Stimulated activated naive CD8-positive, alpha-beta T cell treated with anti-CD3 and anti-CD28 coated beads, Interleukin-15, amount 100 ng/mL, for 72 hours (primary cell): ENCODE measurements at regions not wholly inside any gene's neighbourhood (a gene's known extent, or its start where the extent isn't known, plus 50 kb on each side); places are given as distances from the start of the nearest gene placed in this dataset.
"Not testable (repeated sequence)": the region's sequence is repeated elsewhere in the genome, so short reads cannot be mapped to it uniquely, and the experiment has no call there.

Source experiments
- ATAC-seq: fragments of 150-1000 bp; cut with Tn5 transposase; 2 replicates; pipeline ENCODE4 v1.10.0; 2021; ENCODE audit warnings: mild to moderate bottlenecking, moderate library complexity
- DNase-seq, 2 donors: peaks; one replicate each; pipeline ENCODE4 v3.0.0; 2021 to 2022
- H3K27ac Mint-ChIP-seq, 2 donors: one replicate each; pipeline ENCODE4 v1.8.0; 2022; ENCODE audit warnings: mild to moderate bottlenecking in 2 of 2, mixed read lengths in 2 of 2, moderate library complexity in 2 of 2
- H3K27me3 Mint-ChIP-seq: one replicate; pipeline ENCODE4 v1.8.0; 2022; ENCODE audit warnings: mixed read lengths
- H3K4me1 Mint-ChIP-seq: one replicate; pipeline ENCODE4 v1.8.0; 2022; ENCODE audit warnings: mild to moderate bottlenecking, mixed read lengths
- H3K4me3 Mint-ChIP-seq, 2 donors: one replicate each; pipeline ENCODE4 v1.8.0; 2022; ENCODE audit warnings: mild to moderate bottlenecking in 2 of 2, mixed read lengths in 2 of 2, moderate library complexity in 1 of 2
- H3K9me3 Mint-ChIP-seq, 2 donors: one replicate each; pipeline ENCODE4 v1.8.0; 2022; ENCODE audit warnings: mixed read lengths in 2 of 2

DNA sequence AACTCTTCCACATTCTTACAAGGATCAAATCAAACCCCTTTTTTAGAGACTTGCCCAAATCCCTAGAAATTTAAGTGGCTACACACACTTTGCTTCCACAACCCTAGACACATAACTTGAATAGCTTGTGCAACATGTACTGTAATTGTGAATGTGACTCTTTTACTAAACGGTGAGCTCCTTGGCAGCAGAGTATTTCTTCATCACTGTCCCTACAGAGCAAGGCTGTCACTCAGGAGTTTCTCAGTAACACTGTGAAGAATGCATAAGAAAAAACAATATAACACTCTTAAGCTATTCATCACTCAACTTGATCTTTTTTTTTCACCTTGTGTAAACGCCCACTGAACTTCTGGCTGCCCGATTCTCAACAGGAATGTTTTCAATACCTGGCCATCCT, 53.8 kb upstream of the ADAMTS18 start:
- ATAC-seq (no peak), DNase-seq (no peak)
- Mint-ChIP-seq H3K27me3 (peaks cover 17% of the 10 kb centered on the region), H3K9me3 (peaks cover 8 to 13% of the 10 kb centered on the region in 2 donors), H3K27ac (peak overlapping the region in 1 of 2 donors; percentile 57), H3K4me1 (no peaks in the 10 kb centered on the region), H3K4me3 (no peak overlapping the region)

DNA sequence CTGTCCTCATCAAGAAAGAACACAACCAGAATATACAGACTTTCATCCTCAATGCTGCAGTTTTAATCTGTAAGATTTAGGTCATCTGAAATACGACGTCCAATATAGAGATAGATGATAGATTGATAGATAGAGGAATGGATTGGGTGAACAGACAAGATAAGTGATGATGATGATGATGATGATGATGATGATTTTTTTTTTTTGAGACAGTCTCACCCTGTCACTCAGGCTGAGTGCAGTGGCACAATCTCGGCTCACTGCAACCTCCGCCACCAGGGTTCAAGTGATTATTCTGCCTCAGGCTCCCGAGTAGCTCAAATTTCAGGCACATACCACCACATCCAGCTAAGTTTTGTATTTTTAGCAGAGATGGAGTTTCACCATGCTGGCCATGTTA, 56.3 kb upstream of the ADAMTS18 start:
- Mint-ChIP-seq H3K9me3 (peaks cover 8 to 13% of the 10 kb centered on the region in 2 donors), H3K4me1 (no peaks in the 10 kb centered on the region), H3K4me3 (no peak overlapping the region), H3K27ac (no peak overlapping the region), H3K27me3 (peaks cover 9% of the 10 kb centered on the region)
- DNase-seq (no peak), ATAC-seq (no peak)

DNA sequence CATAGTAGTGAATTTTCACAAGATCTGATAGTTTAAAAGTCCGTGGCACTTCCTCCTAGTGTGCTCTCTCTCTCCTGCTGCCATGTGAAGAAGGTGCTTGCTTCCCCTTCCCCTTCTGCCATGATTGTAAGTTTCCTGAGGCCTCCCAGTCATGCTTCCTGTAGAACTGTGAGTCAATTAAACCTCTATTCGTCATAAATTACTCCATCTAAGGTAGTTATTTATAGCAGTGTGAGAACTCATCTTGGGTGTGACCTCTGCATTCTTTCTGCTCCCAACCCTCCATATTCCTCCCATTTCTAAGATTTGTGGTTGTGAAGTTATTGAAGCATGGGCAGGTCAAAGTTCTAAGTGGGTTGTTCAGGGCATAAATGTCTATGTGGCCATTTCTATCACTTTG, 62.1 kb upstream of the ADAMTS18 start:
- DNase-seq = no peak
- Mint-ChIP-seq H3K27me3 (no peaks in the 10 kb centered on the region), H3K4me3 (no peak overlapping the region), H3K9me3 (peaks cover 0 to 6% of the 10 kb centered on the region in 2 donors), H3K4me1 (no peaks in the 10 kb centered on the region), H3K27ac (no peak overlapping the region)
- no peak for ATAC-seq

DNA sequence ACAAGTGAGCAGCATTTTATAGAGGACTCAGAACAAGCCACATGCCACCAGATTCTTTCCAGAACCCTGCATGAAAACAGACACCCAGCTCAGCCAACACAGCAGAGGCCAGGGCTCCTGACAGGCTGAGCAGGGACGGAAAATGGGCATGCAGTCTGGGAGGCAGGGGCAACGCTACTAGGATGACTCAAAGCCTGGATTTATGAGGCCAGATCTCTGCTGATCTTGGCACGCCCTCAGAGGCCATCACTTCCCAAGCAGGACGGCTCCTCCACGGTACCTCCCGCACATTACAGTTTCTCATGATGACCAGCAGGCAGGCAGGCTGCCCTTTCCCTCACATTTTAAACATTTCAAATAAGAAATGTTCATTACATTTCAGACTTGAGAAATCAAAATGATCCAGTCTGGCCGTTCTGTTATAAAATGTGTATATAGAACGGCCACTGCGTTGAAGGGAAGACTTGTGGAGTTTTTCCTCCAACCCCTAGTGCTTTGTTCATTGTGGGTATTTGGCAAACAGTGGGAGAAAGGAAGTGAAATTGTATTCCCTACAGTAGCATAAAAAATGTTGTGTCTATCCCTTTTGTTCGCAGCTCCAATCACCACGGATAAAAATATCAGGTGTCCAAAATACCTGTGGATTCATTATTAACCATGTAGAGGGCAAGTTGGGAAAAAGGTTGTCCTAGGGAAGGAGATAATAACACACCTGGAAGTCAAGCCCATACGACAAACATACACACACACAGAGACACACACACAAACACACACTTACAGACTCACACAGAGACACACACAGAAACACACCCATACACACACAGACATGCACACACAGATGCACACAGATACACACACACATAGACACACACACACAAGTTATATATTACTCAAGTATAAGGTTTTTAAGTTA, 64.8 kb upstream of the ADAMTS18 start:
- H3K4me3 Mint-ChIP-seq = no peak overlapping the region

DNA sequence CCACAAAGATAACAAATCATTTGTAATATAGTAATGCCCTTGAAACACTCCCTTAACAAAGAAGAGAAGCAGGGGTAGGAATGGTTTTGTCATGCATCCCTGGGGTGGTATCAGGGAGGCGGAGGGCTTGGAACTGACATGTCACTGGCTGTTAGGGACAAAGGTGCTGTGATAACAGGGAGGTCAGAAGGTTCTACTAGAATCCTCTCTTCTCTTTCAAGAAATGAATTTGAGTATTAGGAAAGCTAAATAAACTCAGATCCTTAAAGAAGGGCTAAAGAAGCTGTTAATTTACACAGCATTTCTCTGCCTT, 65.4 kb upstream of the ADAMTS18 start:
- H3K4me1 Mint-ChIP-seq = no peaks in the 10 kb centered on the region
- ATAC-seq (no peak), DNase-seq (no peak)
- H3K27ac Mint-ChIP-seq = no peak overlapping the region
- H3K27me3 Mint-ChIP-seq = no peaks in the 10 kb centered on the region
- H3K4me3 Mint-ChIP-seq = no peak overlapping the region
- H3K9me3 Mint-ChIP-seq = peaks cover 0 to 6% of the 10 kb centered on the region in 2 donors

More for the DNA sequence above, 64.8 kb upstream of the ADAMTS18 start:
- DNase-seq (no peak), ATAC-seq (no peak)
- H3K27ac Mint-ChIP-seq = no peak overlapping the region
- H3K27me3 Mint-ChIP-seq = no peaks in the 10 kb centered on the region
- H3K9me3 Mint-ChIP-seq = peaks cover 0 to 6% of the 10 kb centered on the region in 2 donors
- no peaks in the 10 kb centered on the region for H3K4me1 Mint-ChIP-seq

DNA sequence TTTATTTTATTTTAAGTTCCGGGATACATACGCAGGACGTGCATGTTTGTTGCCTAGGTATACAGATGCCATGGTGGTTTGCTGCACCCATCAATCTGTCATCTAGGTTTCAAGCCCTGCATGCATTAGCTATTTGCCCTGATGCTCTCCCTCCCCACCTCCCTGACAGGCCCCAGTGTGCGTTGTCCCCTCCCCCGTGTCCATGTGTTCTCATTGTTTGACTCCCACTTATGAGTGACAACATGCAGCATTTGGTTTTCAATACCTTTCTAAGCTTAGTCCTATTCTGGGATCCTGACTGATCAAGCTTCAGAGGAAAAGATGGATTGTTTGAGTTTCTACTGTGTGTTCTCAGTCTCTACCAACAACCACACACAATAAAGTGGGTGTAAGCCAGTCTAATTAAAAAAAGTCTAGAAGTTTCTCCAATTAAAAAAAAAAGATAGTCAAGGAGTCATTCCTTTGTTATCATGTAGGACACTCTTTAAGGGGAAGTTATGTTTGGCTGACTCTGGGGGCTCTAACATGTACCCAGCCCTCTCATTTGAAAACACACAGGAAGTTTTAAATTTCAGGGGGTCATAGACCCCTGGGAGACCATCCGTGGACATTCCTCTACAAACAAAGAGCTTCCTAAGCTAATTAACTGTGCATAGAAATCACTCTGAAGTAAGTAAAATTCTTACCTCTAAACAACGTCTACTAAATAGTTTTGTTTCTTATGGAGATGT, 66.3 kb upstream of the ADAMTS18 start:
- Mint-ChIP-seq H3K27ac (no peak overlapping the region), H3K27me3 (no peaks in the 10 kb centered on the region), H3K4me1 (no peaks in the 10 kb centered on the region), H3K4me3 (no peak overlapping the region), H3K9me3 (peaks cover 0 to 6% of the 10 kb centered on the region in 2 donors)
- ATAC-seq (no peak), DNase-seq (no peak)

DNA sequence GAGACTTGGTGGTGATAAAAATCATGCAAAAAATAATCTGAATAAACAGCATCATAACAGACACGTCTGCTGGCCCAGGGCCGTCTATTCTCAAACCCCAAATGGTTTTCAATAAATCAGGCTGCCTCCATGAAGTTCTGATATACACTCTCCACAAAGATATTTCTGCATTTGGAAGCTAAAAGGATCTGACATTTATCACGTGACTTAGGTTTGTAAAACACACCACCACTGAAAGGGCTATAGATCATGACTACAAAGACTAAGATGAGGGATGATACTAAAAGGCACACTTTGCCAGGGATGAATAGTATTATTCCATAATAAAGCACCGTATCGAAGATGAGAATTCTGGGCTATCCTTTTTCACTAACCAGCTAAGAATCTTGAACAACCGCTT, 67.6 kb upstream of the ADAMTS18 start:
- Mint-ChIP-seq H3K9me3 (no peaks in the 10 kb centered on the region), H3K4me3 (no peak overlapping the region), H3K27ac (no peak overlapping the region)

DNA sequence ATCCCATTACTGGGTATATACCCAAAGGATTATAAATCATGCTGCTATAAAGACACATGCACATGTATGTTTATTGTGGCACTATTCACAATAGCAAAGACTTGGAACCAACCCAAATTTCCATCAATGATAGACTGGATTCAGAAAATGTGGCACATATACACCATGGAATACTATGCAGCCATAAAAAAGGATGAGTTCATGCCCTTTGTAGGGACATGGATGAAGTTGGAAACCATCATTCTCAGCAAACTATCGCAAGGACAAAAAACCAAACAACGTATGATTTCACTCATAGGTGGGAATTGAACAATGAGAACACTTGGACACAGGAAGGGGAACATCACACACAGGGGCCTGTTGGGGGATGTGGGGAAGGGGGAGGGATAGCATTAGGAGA, 71.7 kb upstream of the ADAMTS18 start:
- not testable (repeated sequence) for H3K9me3 Mint-ChIP-seq, DNase-seq, H3K4me3 Mint-ChIP-seq, H3K27ac Mint-ChIP-seq, H3K4me1 Mint-ChIP-seq, ATAC-seq
- peaks cover 13% of the 10 kb centered on the region for H3K27me3 Mint-ChIP-seq

More for the DNA sequence above, 67.6 kb upstream of the ADAMTS18 start:
- H3K27me3 Mint-ChIP-seq = no peaks in the 10 kb centered on the region
- DNase-seq = no peak
- ATAC-seq = no peak
- no peaks in the 10 kb centered on the region for H3K4me1 Mint-ChIP-seq

DNA sequence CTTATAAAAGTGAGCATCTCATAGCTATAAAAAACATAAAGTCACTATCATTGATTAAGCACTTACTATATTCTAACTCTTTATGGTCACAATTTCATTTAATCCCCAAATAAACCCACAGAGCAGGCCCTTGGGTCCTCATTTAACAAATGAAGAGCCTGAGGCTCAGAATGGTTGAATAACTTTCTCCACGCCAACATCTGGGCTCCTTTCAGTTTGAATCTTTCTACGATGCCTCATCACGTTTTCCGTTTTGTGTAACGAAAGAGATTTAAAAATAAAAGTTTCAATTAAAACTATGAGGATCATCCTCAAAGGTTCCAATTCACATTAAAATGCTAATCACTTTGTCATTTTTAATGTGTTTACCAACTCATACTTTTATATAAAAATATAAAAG, 74.2 kb upstream of the ADAMTS18 start:
- no peak for ATAC-seq
- Mint-ChIP-seq H3K4me3 (no peak overlapping the region), H3K27ac (no peak overlapping the region), H3K27me3 (peaks cover 18% of the 10 kb centered on the region), H3K4me1 (no peaks in the 10 kb centered on the region), H3K9me3 (no peaks in the 10 kb centered on the region)
- DNase-seq = no peak

DNA sequence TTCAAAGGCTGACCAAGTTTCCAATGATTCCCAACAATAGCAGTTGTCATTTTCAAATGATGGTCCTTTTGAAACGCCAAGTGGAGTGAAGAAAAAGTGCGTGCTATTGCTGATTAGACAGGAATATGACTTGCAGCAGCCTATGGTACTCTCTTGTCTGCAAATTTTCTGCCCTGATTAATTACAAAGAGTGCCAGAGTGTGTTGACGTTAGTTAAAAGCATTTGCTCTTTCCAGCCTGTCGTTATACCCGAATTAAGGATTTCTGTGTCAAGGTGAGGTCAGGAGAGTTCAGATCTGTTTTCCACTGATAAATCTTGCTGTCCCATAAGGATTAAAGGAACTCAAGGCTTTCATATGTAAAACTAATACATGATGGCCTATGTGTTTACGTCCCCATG, 75.0 kb upstream of the ADAMTS18 start:
- H3K4me1 Mint-ChIP-seq = no peaks in the 10 kb centered on the region

DNA sequence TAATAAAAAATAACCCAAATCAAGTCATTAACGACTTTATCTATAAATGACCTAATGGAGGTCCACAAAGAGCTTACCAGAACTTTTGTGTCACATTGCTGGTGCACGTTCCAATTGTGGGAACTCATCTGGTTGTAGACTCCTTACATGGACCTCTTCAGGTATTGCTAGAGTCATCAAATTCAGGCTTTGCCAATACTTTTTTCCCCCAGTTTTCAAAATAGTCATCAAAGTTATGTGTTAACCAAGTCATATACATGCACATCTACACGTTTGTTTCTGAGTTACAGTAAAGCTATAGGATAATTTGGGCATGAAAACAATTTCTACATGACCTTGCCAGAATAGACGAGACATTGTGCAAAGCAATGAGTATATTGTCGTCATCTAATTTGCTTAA, 76.2 kb upstream of the ADAMTS18 start:
- ATAC-seq = no peak
- no peak overlapping the region for H3K4me3 Mint-ChIP-seq
- DNase-seq = no peak

More for the DNA sequence above, 75.0 kb upstream of the ADAMTS18 start:
- Mint-ChIP-seq H3K4me3 (no peak overlapping the region), H3K27ac (no peak overlapping the region), H3K9me3 (no peaks in the 10 kb centered on the region), H3K27me3 (peaks cover 18% of the 10 kb centered on the region)
- ATAC-seq (no peak), DNase-seq (no peak)

DNA sequence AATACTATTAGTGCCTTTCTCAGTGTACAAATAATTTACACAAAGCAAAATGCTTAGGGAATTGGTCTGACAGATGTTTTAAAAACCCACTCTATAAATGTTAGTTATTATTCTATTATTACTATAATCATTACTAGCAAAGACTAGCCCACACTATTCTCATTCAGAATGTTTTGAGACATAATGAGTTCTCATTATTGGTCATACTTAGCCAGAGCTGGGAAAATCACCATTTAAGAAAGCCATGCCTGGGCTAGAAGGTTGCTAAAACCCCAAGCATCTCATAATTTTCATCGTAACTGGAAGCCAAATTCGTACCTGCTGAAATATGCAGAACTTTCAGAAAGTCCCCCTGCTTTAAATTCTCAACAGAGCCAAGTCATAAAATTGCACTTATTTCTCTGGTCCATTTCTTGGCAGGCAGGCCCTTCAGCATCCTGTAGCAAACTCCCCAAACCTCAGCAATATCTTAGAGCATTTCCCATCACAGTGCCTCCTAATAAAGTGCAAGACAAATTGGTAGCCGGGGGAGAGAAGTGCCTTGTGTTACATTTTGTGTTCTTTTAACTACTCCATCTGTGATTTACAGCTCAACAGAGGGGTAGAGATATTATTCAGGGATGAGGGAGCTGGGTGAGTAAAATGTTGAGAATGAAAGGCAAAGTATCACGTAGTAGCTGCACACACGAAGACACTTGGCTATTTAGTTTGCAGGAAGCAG, 79.8 kb upstream of the ADAMTS18 start:
- DNase-seq = no peak
- peaks cover 29% of the 10 kb centered on the region for H3K27me3 Mint-ChIP-seq
- H3K4me1 Mint-ChIP-seq = no peaks in the 10 kb centered on the region
- no peaks in the 10 kb centered on the region for H3K9me3 Mint-ChIP-seq
- ATAC-seq = no peak
- no peak overlapping the region for H3K4me3 Mint-ChIP-seq
- no peak overlapping the region for H3K27ac Mint-ChIP-seq

More for the DNA sequence above, 76.2 kb upstream of the ADAMTS18 start:
- H3K27ac Mint-ChIP-seq = no peak overlapping the region
- H3K27me3 Mint-ChIP-seq = peaks cover 18% of the 10 kb centered on the region
- no peaks in the 10 kb centered on the region for H3K9me3 Mint-ChIP-seq
- no peaks in the 10 kb centered on the region for H3K4me1 Mint-ChIP-seq

DNA sequence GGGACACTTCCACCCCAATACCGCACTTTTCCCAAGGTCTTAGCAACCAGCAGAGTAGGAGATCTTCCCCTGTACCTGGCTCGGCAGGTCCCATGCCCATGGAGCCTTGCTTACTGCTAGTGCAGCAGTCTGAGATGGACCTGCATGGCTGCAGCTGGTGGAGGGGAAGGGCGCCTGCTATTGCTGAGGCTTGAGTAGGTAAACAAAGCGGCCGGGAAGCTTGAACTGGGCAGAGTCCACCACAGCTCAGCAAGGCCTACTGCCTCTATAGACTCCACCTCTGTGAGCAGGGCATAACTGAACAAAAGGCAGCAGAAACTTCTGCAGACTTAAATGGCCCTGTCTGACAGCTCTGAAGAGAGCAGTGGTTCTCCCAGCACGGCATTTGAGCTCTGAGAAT, 90.4 kb upstream of the ADAMTS18 start:
- not testable (repeated sequence) for H3K4me1 Mint-ChIP-seq, H3K27ac Mint-ChIP-seq, DNase-seq, ATAC-seq, H3K4me3 Mint-ChIP-seq, H3K27me3 Mint-ChIP-seq
- peaks cover 20 to 31% of the 10 kb centered on the region in 2 donors for H3K9me3 Mint-ChIP-seq

DNA sequence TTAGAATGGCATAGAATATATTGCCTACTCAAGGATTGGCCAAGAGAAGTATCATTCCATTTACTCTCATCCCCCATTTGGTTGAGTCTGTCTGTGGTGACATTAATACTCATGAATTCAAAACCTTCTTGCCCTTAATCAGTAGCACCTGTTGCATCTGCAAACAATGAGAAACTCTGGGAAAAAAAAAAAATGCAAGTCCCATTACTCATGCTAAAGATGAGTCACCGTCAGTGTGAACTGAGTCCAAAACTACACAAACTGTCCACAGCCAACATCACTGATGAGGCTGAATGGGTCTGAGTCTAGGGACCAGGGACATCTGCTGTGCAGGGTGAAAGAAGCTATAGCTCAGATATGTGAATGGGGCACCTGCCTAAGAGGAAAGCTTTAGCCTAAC, 96.9 kb upstream of the ADAMTS18 start:
- Mint-ChIP-seq H3K9me3 (peaks cover 0 to 15% of the 10 kb centered on the region in 2 donors), H3K4me1 (no peaks in the 10 kb centered on the region), H3K27me3 (peaks cover 8% of the 10 kb centered on the region), H3K27ac (peak overlapping the region in 1 of 2 donors; percentile 36), H3K4me3 (no peak overlapping the region)
- no peak for DNase-seq
- ATAC-seq = no peak

DNA sequence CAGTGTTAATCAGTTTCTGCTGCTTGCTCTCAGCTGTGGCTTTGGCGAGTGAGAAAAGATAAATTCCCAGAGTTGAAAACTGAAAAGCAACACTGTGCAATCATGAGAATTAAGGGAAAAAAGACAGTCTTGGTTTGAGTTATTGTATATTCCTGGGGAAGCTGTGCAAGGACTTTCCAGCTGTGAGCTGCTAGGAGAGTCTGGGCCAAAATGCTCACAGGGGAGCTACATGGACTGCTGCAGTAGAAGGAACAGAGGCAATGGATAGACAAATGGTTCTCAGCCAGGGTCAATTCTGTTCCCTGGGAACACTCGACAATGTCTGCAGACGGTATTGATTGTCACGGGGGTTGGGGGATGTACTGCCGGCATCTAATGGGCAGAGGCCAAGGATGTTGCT, 102.0 kb upstream of the ADAMTS18 start:
- DNase-seq (no peak), ATAC-seq (no peak)
- H3K4me3 Mint-ChIP-seq = no peak overlapping the region
- H3K4me1 Mint-ChIP-seq = no peaks in the 10 kb centered on the region
- H3K9me3 Mint-ChIP-seq = no peaks in the 10 kb centered on the region
- peaks cover 19% of the 10 kb centered on the region for H3K27me3 Mint-ChIP-seq
- H3K27ac Mint-ChIP-seq = no peak overlapping the region
